ENCODE measurements at regions not wholly inside any gene's neighbourhood (a gene's known extent, or its start where the extent isn't known, plus 50 kb on each side); places are given as distances from the start of the nearest gene placed in this dataset.

DNA sequence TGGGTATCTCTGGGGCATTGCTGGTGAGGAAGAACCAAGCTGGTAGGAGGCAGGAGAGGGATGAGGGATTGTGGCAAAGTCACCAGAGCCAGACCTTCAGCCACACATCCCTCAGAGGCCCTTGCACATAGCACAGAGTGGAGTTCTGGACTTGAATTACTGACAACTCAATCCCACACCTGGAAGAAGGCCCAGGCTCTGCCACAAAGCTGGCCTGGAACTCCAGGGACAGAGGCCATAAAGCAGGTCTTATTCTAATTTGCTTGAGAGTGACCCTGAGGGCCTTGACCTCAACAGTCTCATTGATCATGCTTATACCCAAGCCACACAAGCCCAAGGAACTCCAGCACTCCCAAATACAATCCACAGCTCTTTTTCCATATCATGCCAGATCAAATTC, 486.2 kb upstream of the ZMIZ1 start:
- Histone ChIP-seq H3K4me3 (no peak overlapping the region), H3K27ac (no peak overlapping the region), H3K9me3 (no peaks in the 10 kb centered on the region), H3K4me1 (ENCODE audit: insufficient read depth) (no peaks in the 10 kb centered on the region), H3K27me3 (no peaks in the 10 kb centered on the region), H3K36me3 (no peaks in the 10 kb centered on the region)
- no peak for DNase-seq
- intact Hi-C loops (cut with DNase I), result no loop called here
- TF ChIP-seq, protein P1, sequence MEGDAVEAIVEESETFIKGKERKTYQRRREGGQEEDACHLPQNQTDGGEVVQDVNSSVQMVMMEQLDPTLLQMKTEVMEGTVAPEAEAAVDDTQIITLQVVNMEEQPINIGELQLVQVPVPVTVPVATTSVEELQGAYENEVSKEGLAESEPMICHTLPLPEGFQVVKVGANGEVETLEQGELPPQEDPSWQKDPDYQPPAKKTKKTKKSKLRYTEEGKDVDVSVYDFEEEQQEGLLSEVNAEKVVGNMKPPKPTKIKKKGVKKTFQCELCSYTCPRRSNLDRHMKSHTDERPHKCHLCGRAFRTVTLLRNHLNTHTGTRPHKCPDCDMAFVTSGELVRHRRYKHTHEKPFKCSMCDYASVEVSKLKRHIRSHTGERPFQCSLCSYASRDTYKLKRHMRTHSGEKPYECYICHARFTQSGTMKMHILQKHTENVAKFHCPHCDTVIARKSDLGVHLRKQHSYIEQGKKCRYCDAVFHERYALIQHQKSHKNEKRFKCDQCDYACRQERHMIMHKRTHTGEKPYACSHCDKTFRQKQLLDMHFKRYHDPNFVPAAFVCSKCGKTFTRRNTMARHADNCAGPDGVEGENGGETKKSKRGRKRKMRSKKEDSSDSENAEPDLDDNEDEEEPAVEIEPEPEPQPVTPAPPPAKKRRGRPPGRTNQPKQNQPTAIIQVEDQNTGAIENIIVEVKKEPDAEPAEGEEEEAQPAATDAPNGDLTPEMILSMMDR (IDR thresholded peaks at IDR 0.05), result no peak
- TF ChIP-seq POLR2A (IDR thresholded peaks at IDR 0.05) (no peak), EP300 (IDR thresholded peaks at IDR 0.05) (no peak)

DNA sequence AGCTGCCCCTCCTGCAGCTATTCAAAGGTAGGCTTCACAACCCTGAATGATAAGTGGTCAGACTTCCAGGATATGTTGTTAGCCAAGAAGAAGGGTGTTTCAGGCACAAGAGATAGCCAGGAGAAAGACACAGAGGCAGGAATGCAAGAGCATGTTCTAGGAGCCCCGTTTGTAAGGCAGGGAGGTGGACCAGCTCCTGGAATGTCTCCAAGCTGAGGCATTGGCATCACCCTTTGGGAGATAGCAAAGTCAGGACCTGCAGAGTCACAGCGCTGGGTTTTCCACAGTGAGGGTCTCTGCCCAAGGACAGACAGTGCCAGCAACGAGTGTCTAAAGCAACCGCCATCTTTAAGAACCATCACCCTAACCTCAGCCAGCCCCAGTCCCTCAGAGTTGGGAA, 484.5 kb upstream of the ZMIZ1 start:
- TF ChIP-seq EP300 (IDR thresholded peaks at IDR 0.05), result no peak
- TF ChIP-seq POLR2A (IDR thresholded peaks at IDR 0.05), result no peak
- H3K27me3 ChIP-seq, result no peaks in the 10 kb centered on the region
- DNase-seq, result no peak
- intact Hi-C loops (cut with DNase I), result no loop called here
- no peaks in the 10 kb centered on the region for H3K9me3 ChIP-seq
- no peak overlapping the region for H3K27ac ChIP-seq
- H3K4me1 ChIP-seq (ENCODE audit: insufficient read depth), result peaks cover 7% of the 10 kb centered on the region
- H3K36me3 ChIP-seq, result no peaks in the 10 kb centered on the region
- no peak overlapping the region for H3K4me3 ChIP-seq
- 60 to 73% (median 71%) methylated on average over 4 of the region's 4 CpGs for WGBS, 3 donors

DNA sequence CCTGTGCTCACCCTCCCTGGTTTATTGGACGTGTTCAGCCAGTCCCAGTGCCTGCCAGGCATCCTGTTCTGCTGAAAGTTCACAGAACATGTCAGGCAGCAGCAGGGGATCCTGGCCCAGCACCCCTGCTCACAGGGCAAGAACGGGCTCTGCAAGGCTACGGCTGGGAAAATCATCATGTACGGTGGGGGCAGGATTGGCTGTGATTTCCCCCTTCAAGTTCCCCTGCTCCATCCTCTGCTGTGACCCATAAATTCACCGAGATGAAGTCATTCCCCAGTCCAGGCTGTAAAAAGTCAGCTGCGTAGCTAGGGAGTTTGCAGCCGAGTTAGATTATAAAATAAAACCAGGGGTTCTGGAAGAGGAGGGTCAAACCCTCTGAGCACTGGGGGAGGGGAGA, 484.1 kb upstream of the ZMIZ1 start:
- WGBS, 3 donors, result 28 to 64% (median 46%) methylated on average over 7 of the region's 7 CpGs
- intact Hi-C loops (cut with DNase I), result no loop called here
- Histone ChIP-seq H3K36me3 (no peaks in the 10 kb centered on the region), H3K9me3 (no peaks in the 10 kb centered on the region), H3K27ac (no peak overlapping the region), H3K27me3 (no peaks in the 10 kb centered on the region), H3K4me1 (ENCODE audit: insufficient read depth) (peaks cover 7% of the 10 kb centered on the region), H3K4me3 (no peak overlapping the region)
- no peak for DNase-seq
- no peak for TF ChIP-seq POLR2A (IDR thresholded peaks at IDR 0.05)
- TF ChIP-seq, protein P1 (IDR thresholded peaks at IDR 0.05), result no peak
- no peak for TF ChIP-seq EP300 (IDR thresholded peaks at IDR 0.05)

DNA sequence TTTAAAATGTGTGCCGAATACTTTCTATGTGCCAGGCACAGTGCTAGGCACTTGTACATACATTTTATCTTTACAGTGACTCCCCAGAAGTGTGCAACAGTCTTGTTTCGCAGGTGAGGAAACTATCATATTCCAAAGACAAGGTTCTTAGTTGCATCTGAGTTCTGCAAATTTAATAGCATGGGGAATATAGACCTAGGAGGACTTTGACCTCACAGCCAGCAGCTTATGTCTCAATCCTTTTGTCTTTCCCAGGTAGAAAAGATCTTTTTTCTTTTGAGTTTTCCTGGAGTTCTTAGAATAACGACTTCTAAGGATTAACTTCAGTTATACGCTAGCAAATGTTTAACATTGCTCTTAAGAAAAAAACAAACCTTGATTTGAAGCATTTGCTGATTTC, 482.8 kb upstream of the ZMIZ1 start:
- Histone ChIP-seq H3K36me3 (no peaks in the 10 kb centered on the region), H3K4me1 (ENCODE audit: insufficient read depth) (peaks cover 7% of the 10 kb centered on the region), H3K4me3 (no peak overlapping the region), H3K9me3 (no peaks in the 10 kb centered on the region), H3K27ac (no peak overlapping the region), H3K27me3 (no peaks in the 10 kb centered on the region)
- intact Hi-C loops (cut with DNase I), result no loop called here
- DNase-seq, result no peak
- TF ChIP-seq POLR2A (IDR thresholded peaks at IDR 0.05) (no peak), EP300 (IDR thresholded peaks at IDR 0.05) (no peak)
- TF ChIP-seq, protein P1 (IDR thresholded peaks at IDR 0.05), result no peak
- WGBS, 3 donors, result 97 to 98% (median 97%) methylated on average over 4 of the region's 4 CpGs

DNA sequence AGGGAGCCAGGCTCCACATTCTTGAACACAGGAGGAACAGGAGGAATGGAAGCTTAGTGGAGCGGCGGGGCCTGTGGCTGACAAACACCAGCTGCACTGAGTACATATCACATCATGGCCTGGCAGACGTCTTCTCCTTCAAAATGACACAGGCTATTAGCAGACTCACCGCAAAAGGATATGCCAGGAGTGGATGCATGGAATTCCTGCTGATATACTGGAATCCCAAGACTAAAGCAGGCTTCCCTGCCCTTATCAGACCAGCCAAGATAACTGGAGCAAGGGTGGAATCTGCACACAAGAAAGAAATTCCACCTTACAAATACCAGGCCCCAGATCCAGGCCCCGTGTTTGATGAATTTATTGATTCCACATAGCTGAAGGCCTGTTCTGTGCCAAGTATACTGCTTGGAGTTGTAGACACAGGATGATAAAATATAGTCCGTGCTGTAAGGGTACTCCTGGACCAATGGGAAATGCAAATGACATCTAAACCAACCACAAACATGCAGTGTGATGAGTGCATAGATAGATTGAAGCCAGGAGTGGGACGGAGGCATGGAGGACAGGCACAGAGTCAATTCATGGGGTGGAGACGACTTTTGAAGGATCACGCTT, 480.5 kb upstream of the ZMIZ1 start:
- intact Hi-C loops (cut with DNase I), result no loop called here
- no peaks in the 10 kb centered on the region for H3K27me3 ChIP-seq
- H3K4me1 ChIP-seq (ENCODE audit: insufficient read depth), result peaks cover 7% of the 10 kb centered on the region
- H3K9me3 ChIP-seq, result no peaks in the 10 kb centered on the region
- H3K27ac ChIP-seq, result no peak overlapping the region
- H3K4me3 ChIP-seq, result no peak overlapping the region
- TF ChIP-seq, protein P1 (IDR thresholded peaks at IDR 0.05), result no peak
- TF ChIP-seq EP300 (IDR thresholded peaks at IDR 0.05) (no peak), POLR2A (IDR thresholded peaks at IDR 0.05) (no peak)
- peak in 2 of 5 donors; percentile 36 to 40 for DNase-seq
- H3K36me3 ChIP-seq, result no peaks in the 10 kb centered on the region
- WGBS, 3 donors, result 35 to 41% (median 38%) methylated on average over 9 of the region's 9 CpGs
